ENCODE measurements at regions not wholly inside any gene's neighbourhood (a gene's known extent, or its start where the extent isn't known, plus 50 kb on each side); places are given as distances from the start of the nearest gene placed in this dataset.

DNA sequence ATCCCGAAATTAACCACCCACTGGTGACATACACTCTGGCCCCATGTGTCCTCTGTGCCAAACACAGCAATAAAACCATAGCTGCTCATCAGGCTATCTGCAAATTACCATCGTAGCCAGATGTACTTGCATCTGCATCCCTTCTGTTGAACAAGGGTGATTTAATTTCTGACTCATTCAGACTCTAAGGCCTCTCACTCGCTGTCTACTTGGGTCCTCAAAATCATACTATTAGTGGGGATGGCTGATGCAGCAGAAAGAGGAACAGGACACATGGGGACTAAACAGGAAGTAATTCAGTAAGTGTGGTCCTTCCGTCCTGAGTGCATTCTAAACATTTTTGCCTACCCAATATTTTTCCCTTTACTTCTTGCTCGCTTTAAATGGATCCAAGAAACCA lies 2275.0 kb upstream of the PCDH20 start:
- no TSS peak for BruUV-seq (replicated peaks)
- Histone ChIP-seq H3K18ac (ENCODE audit: low read depth, low read length) (peak overlapping the region; percentile 49; the same call in 1 of the 2 replicates), H3K27me3 (ENCODE audit: control insufficient read depth, insufficient read depth, low read length) (no peaks in the 10 kb centered on the region), H3K9me3 (ENCODE audit: control insufficient read depth, insufficient read depth, low read length) (peaks cover 3% of the 10 kb centered on the region), H3K79me1 (ENCODE audit: low read depth in 1 of 2, low read length in 2 of 2) (no peaks in the 10 kb centered on the region), H3K56ac (ENCODE audit: extremely low read depth, insufficient read depth, low read length) (no peak overlapping the region), H4K5ac (ENCODE audit: low read depth, low read length) (peak overlapping the region; percentile 34; the same call in 1 of the 2 replicates), H3K4ac (ENCODE audit: low read depth, low read length) (no peak overlapping the region), H2BK15ac (ENCODE audit: low read depth, low read length) (0 out of 3 replicates have a peak overlapping the region, but pooled peaks have one; percentile 20), H2AFZ (replicated peaks; ENCODE audit: low read length, poor library complexity) (no peak overlapping the region), H3K9ac (ENCODE audit: low read depth, low read length) (no peak overlapping the region), H2AK5ac (ENCODE audit: low read depth, low read length) (no peak overlapping the region), H3K4me3 (ENCODE audit: insufficient read depth, low read depth, low read length) (no peak overlapping the region), H2BK120ac (ENCODE audit: low read depth, low read length) (no peak overlapping the region), H3K36me3 (ENCODE audit: control insufficient read depth, insufficient read depth, low read length) (no peaks in the 10 kb centered on the region), H3K9me1 (ENCODE audit: insufficient read depth, low read length) (0 out of 2 replicates have a peak, but pooled peaks cover 2% of the 10 kb centered on the region), H3K4me2 (ENCODE audit: low read depth, low read length) (no peak overlapping the region), H3K14ac (replicated peaks; ENCODE audit: low read depth, low read length) (no peak overlapping the region), H2BK20ac (ENCODE audit: low read depth, low read length) (no peak overlapping the region), H2AK9ac (replicated peaks; ENCODE audit: low read depth, low read length, poor library complexity) (no peak overlapping the region), H3K4me1 (ENCODE audit: control insufficient read depth, insufficient read depth, low read length) (peaks cover 2% of the 10 kb centered on the region), H3K23ac (ENCODE audit: low read depth, low read length) (no peak overlapping the region), H4K91ac (ENCODE audit: insufficient read depth, low read depth, low read length) (no peak overlapping the region), H4K8ac (ENCODE audit: low read depth in 2 of 2, low read length in 2 of 2) (no peak overlapping the region), H4K20me1 (ENCODE audit: insufficient read depth, low read length) (no peaks in the 10 kb centered on the region), H2BK5ac (ENCODE audit: low read depth, low read length, poor library complexity, severe bottlenecking) (no peak overlapping the region), H3K27ac (ENCODE audit: insufficient read depth, low read length) (no peak overlapping the region)
- in situ Hi-C loops (cut with MboI; ENCODE audit: low sequenced_read_pairs) (no loop called here), dilution Hi-C loops (cut with HindIII; ENCODE audit: low sequenced_read_pairs, unreplicated experiment) (no loop called here), intact Hi-C loops (cut with micrococcal nuclease) (no loop called here)
- TF ChIP-seq CEBPB (IDR thresholded peaks at IDR 0.05; ENCODE audit: low read depth, low read length) (no peak), RAD21 (IDR thresholded peaks at IDR 0.05; ENCODE audit: low read length) (no peak), NFE2L2 (IDR thresholded peaks at IDR 0.05; ENCODE audit: low read depth, low read length) (no peak), RCOR1 (IDR thresholded peaks at IDR 0.05; ENCODE audit: insufficient replicate concordance, low read length) (no peak), MXI1 (IDR thresholded peaks at IDR 0.05; ENCODE audit: borderline replicate concordance, low read depth, low read length) (no peak)
- ChIA-PET CTCF (no interaction called here), POLR2A (ENCODE audit: unreplicated experiment) (no interaction called here)
- ATAC-seq (ENCODE audit: low read depth) (no peak), DNase-seq (peak; percentile 26)
- WGBS, 2 experiments (ENCODE audit: extremely low coverage in 2 of 2, insufficient read length in 1 of 2) = no CpG with 5 or more reads among the region's 5 CpGs
